ENCODE measurements at regions not wholly inside any gene's neighbourhood (a gene's known extent, or its start where the extent isn't known, plus 50 kb on each side); places are given as distances from the start of the nearest gene placed in this dataset.

DNA sequence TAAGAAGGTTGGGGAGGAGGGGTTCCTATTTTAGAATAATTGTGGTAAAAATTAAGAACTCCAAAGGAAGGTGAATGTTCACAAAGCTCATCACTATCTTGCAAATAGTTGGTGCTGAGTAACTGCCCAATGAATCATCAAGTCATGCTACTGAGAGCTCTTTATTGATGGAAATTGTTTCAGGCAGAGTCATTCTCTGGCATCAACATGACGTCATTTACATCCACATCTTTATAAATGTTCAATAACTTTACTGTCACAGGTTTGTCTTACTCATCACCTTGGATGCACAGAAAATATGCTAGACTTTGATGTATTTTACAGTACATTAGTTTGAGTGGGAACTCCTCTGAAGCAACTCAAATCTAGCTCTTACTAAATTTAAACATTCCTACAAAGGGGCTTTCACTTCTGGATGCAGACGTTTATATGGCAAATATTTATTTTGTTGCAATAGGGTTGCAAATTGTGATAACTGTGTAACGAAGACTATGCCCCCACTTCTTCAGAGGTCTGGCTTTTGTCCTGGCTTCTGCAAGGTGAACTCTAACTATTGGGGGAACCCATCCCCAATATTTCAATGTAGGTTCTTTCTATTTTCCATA, 273.7 kb upstream of the AJAP1 start:
- Histone ChIP-seq H3K27me3 (replicated peaks; ENCODE audit: control insufficient read depth, insufficient read depth, low read length) (no peaks in the 10 kb centered on the region), H3K4me3 (replicated peaks; ENCODE audit: low read depth, low read length) (no peak overlapping the region), H3K36me3 (ENCODE audit: control insufficient read depth, insufficient read depth, low read length) (no peaks in the 10 kb centered on the region)
- TF ChIP-seq CTCF (IDR thresholded peaks at IDR 0.05; ENCODE audit: insufficient read depth, low read length, poor library complexity, severe bottlenecking) = no peak
- no peak for DNase-seq (ENCODE audit: extremely low read depth, insufficient read length)

- no peak overlapping the region for H3K4me3 ChIP-seq (replicated peaks; ENCODE audit: low read depth, low read length)
- no peak for DNase-seq (ENCODE audit: extremely low read depth, insufficient read length)
- no peaks in the 10 kb centered on the region for H3K36me3 ChIP-seq (ENCODE audit: control insufficient read depth, insufficient read depth, low read length)
- no peaks in the 10 kb centered on the region for H3K27me3 ChIP-seq (replicated peaks; ENCODE audit: control insufficient read depth, insufficient read depth, low read length)
- TF ChIP-seq CTCF (IDR thresholded peaks at IDR 0.05; ENCODE audit: insufficient read depth, low read length, poor library complexity, severe bottlenecking) = no peak
Measured at GRCh38 chr1:4393191-4393590, 261.2 kb upstream of the AJAP1 start.

- no peak for DNase-seq (ENCODE audit: extremely low read depth, insufficient read length)
- H3K27me3 ChIP-seq (replicated peaks; ENCODE audit: control insufficient read depth, insufficient read depth, low read length) = no peaks in the 10 kb centered on the region
- no peak for TF ChIP-seq CTCF (IDR thresholded peaks at IDR 0.05; ENCODE audit: insufficient read depth, low read length, poor library complexity, severe bottlenecking)
- H3K36me3 ChIP-seq (ENCODE audit: control insufficient read depth, insufficient read depth, low read length) = no peaks in the 10 kb centered on the region
- no peak overlapping the region for H3K4me3 ChIP-seq (replicated peaks; ENCODE audit: low read depth, low read length)
Measured at GRCh38 chr1:4394366-4394765, 260.0 kb upstream of the AJAP1 start.

- no peak for TF ChIP-seq CTCF (IDR thresholded peaks at IDR 0.05; ENCODE audit: insufficient read depth, low read length, poor library complexity, severe bottlenecking)
- H3K27me3 ChIP-seq (replicated peaks; ENCODE audit: control insufficient read depth, insufficient read depth, low read length) = no peaks in the 10 kb centered on the region
- no peak for DNase-seq (ENCODE audit: extremely low read depth, insufficient read length)
- H3K36me3 ChIP-seq (ENCODE audit: control insufficient read depth, insufficient read depth, low read length) = no peaks in the 10 kb centered on the region
- no peak overlapping the region for H3K4me3 ChIP-seq (replicated peaks; ENCODE audit: low read depth, low read length)
Measured at GRCh38 chr1:4395158-4395557, 259.3 kb upstream of the AJAP1 start.

- DNase-seq (ENCODE audit: extremely low read depth, insufficient read length) = no peak
- H3K27me3 ChIP-seq (replicated peaks; ENCODE audit: control insufficient read depth, insufficient read depth, low read length) = no peaks in the 10 kb centered on the region
- TF ChIP-seq CTCF (IDR thresholded peaks at IDR 0.05; ENCODE audit: insufficient read depth, low read length, poor library complexity, severe bottlenecking) = no peak
- H3K36me3 ChIP-seq (ENCODE audit: control insufficient read depth, insufficient read depth, low read length) = no peaks in the 10 kb centered on the region
- H3K4me3 ChIP-seq (replicated peaks; ENCODE audit: low read depth, low read length) = no peak overlapping the region
Measured at GRCh38 chr1:4395676-4396075, 258.7 kb upstream of the AJAP1 start.

GRCh38 chr1:4396551-4396950, 257.9 kb upstream of the AJAP1 start:
- no peaks in the 10 kb centered on the region for H3K27me3 ChIP-seq (replicated peaks; ENCODE audit: control insufficient read depth, insufficient read depth, low read length)
- no peaks in the 10 kb centered on the region for H3K36me3 ChIP-seq (ENCODE audit: control insufficient read depth, insufficient read depth, low read length)
- DNase-seq (ENCODE audit: extremely low read depth, insufficient read length) = no peak
- no peak for TF ChIP-seq CTCF (IDR thresholded peaks at IDR 0.05; ENCODE audit: insufficient read depth, low read length, poor library complexity, severe bottlenecking)
- H3K4me3 ChIP-seq (replicated peaks; ENCODE audit: low read depth, low read length) = no peak overlapping the region

Measured in GM06990 (cell line).